ENCODE measurements at regions not wholly inside any gene's neighbourhood (a gene's known extent, or its start where the extent isn't known, plus 50 kb on each side); places are given as distances from the start of the nearest gene placed in this dataset.

GRCh38 chr2:136492901-136493300 is 272.4 kb upstream of the THSD7B start:
- TF ChIP-seq POLR2AphosphoS5 (IDR thresholded peaks at IDR 0.05; ENCODE audit: low read depth, low read length) (no peak), TAF1 (IDR thresholded peaks at IDR 0.05; ENCODE audit: borderline replicate concordance, insufficient read depth, low read length) (no peak), REST (IDR thresholded peaks at IDR 0.05; ENCODE audit: insufficient read depth in 1 of 2, low read depth in 2 of 2, low read length in 2 of 2) (no peak), FOXP2 (optimal IDR thresholded peaks at IDR 0.05; ENCODE audit: borderline replicate concordance, extremely low read depth, extremely low read length, insufficient read depth) (no peak), SIN3A (IDR thresholded peaks at IDR 0.05; ENCODE audit: borderline replicate concordance, insufficient read depth, low read length) (no peak)

- no peak for TF ChIP-seq FOXP2 (optimal IDR thresholded peaks at IDR 0.05; ENCODE audit: borderline replicate concordance, extremely low read depth, extremely low read length, insufficient read depth)
- TF ChIP-seq SIN3A (IDR thresholded peaks at IDR 0.05; ENCODE audit: borderline replicate concordance, insufficient read depth, low read length): no peak
- no peak for TF ChIP-seq POLR2AphosphoS5 (IDR thresholded peaks at IDR 0.05; ENCODE audit: low read depth, low read length)
- TF ChIP-seq REST (IDR thresholded peaks at IDR 0.05; ENCODE audit: insufficient read depth in 1 of 2, low read depth in 2 of 2, low read length in 2 of 2): no peak
- TF ChIP-seq TAF1 (IDR thresholded peaks at IDR 0.05; ENCODE audit: borderline replicate concordance, insufficient read depth, low read length): no peak
Observed at GRCh38 chr2:136490100-136490499, 275.2 kb upstream of the THSD7B start.

GRCh38 chr2:136487421-136487820 is 277.9 kb upstream of the THSD7B start:
- TF ChIP-seq TAF1 (IDR thresholded peaks at IDR 0.05; ENCODE audit: borderline replicate concordance, insufficient read depth, low read length) (no peak), POLR2AphosphoS5 (IDR thresholded peaks at IDR 0.05; ENCODE audit: low read depth, low read length) (no peak), REST (IDR thresholded peaks at IDR 0.05; ENCODE audit: insufficient read depth in 1 of 2, low read depth in 2 of 2, low read length in 2 of 2) (no peak), SIN3A (IDR thresholded peaks at IDR 0.05; ENCODE audit: borderline replicate concordance, insufficient read depth, low read length) (no peak), FOXP2 (optimal IDR thresholded peaks at IDR 0.05; ENCODE audit: borderline replicate concordance, extremely low read depth, extremely low read length, insufficient read depth) (no peak)

GRCh38 chr2:136486115-136486514 is 279.2 kb upstream of the THSD7B start:
- TF ChIP-seq TAF1 (IDR thresholded peaks at IDR 0.05; ENCODE audit: borderline replicate concordance, insufficient read depth, low read length): no peak
- TF ChIP-seq POLR2AphosphoS5 (IDR thresholded peaks at IDR 0.05; ENCODE audit: low read depth, low read length): no peak
- no peak for TF ChIP-seq SIN3A (IDR thresholded peaks at IDR 0.05; ENCODE audit: borderline replicate concordance, insufficient read depth, low read length)
- TF ChIP-seq REST (IDR thresholded peaks at IDR 0.05; ENCODE audit: insufficient read depth in 1 of 2, low read depth in 2 of 2, low read length in 2 of 2): no peak
- TF ChIP-seq FOXP2 (optimal IDR thresholded peaks at IDR 0.05; ENCODE audit: borderline replicate concordance, extremely low read depth, extremely low read length, insufficient read depth): no peak

- no peak for TF ChIP-seq TAF1 (IDR thresholded peaks at IDR 0.05; ENCODE audit: borderline replicate concordance, insufficient read depth, low read length)
- TF ChIP-seq POLR2AphosphoS5 (IDR thresholded peaks at IDR 0.05; ENCODE audit: low read depth, low read length): no peak
- no peak for TF ChIP-seq REST (IDR thresholded peaks at IDR 0.05; ENCODE audit: insufficient read depth in 1 of 2, low read depth in 2 of 2, low read length in 2 of 2)
Observed at GRCh38 chr2:136482966-136483365, 282.4 kb upstream of the THSD7B start.
